HCT116 (cell line): ENCODE measurements at regions not wholly inside any gene's neighbourhood (a gene's known extent, or its start where the extent isn't known, plus 50 kb on each side); places are given as distances from the start of the nearest gene placed in this dataset.

Source experiments
- ATAC-seq: fragments of 200-7000 bp; cut with Tn5 transposase; 2 replicates; pipeline ENCODE4 v1.9.1; 2020; ENCODE audit warnings: mild to moderate bottlenecking, moderate library complexity
- BruUV-seq: library from RNA; stranded (reverse); fragments of 400-500 nt; replicated peaks from 2 replicates; lab custom pipeline; 2021; lab: Mats Ljungman, UMichigan
- CTCF ChIA-PET: fragments of 300-600 bp; sonication (Branson Sonifier 250); formaldehyde crosslinking; loops from one replicate; lab custom pipeline; 2021; ENCODE audit warnings: antibody characterized with exemption; lab: Charles Lee
- POLR2A ChIA-PET: fragments of 300-600, 350-600 bp; sonication (Branson Sonifier 250); formaldehyde crosslinking; loops from one replicate; lab custom pipeline; 2021; ENCODE audit warnings: antibody characterized with exemption; lab: Charles Lee
- RAD21 ChIA-PET, 2 experiments: fragments of 300-600 bp; sonication (Branson Sonifier 250); formaldehyde crosslinking; loops; one replicate each; lab custom pipeline; 2023; ENCODE audit warnings: low total read pairs in 2 of 2; ENCODE audit not compliant: uncharacterized antibody in 2 of 2, unreplicated experiment in 2 of 2, low non-redundant PET in 1 of 2; lab: Charles Lee
- DNase-seq: peaks from one replicate; pipeline ENCODE4 v3.0.0-alpha.2; 2010; ENCODE audit warnings: low read depth, low spot score
- H2AFZ ChIP-seq: fragments of 200-600 bp; shearing (Covaris generic), sonication (generic); 2 replicates; pipeline ENCODE4 v1.6.1; 2017; ENCODE audit warnings: low read depth, mixed run types, mixed read lengths, antibody characterized with exemption, low read length; ENCODE audit not compliant: poor library complexity, severe bottlenecking
- H3K27ac ChIP-seq: 2 replicates; pipeline ENCODE4 v1.5.1; 2012; ENCODE audit warnings: low read depth, low read length
- H3K27me3 ChIP-seq: fragments of 200-600 bp; sonication (generic); 2 replicates; pipeline ENCODE4 v1.6.1; 2016; ENCODE audit warnings: mixed run types, low read length, mixed read lengths; ENCODE audit not compliant: insufficient read depth
- H3K36me3 ChIP-seq, 2 experiments: fragments of 200-500 bp in 1 of 2; fragments of 200-600 bp in 1 of 2; sonication (Bioruptor generic) in 1 of 2; sonication (generic) in 1 of 2; 2 replicates each; pipeline versions ENCODE4 v1.5.1 to v1.6.1; 2014 to 2016; ENCODE audit warnings: low read length in 2 of 2, inconsistent platforms in 1 of 2, mixed read lengths in 1 of 2, mixed run types in 1 of 2; ENCODE audit not compliant: insufficient read depth in 2 of 2, control insufficient read depth in 1 of 2
- H3K4me1 ChIP-seq, 2 experiments: fragments of 200-600 bp in 1 of 2; sonication (generic) in 1 of 2; 2 replicates each; pipeline versions ENCODE4 v1.5.1 to v1.6.1; 2012 to 2017; ENCODE audit warnings: low read length in 2 of 2, inconsistent platforms in 1 of 2, mild to moderate bottlenecking in 1 of 2, mixed read lengths in 1 of 2, mixed run types in 1 of 2, moderate library complexity in 1 of 2; ENCODE audit not compliant: insufficient read depth in 2 of 2, control insufficient read depth in 1 of 2
- H3K4me2 ChIP-seq: fragments of 200-600 bp; sonication (generic); 2 replicates; pipeline ENCODE4 v1.6.1; 2017; ENCODE audit warnings: mixed run types, low read length, mixed read lengths
- H3K4me3 ChIP-seq, 2 experiments: fragments of 200-600 bp in 1 of 2; sonication (generic) in 1 of 2; replicated peaks in 1 of 2; 2 replicates each; pipeline ENCODE4 v1.5.1; 2011 to 2016; ENCODE audit warnings: low read length in 2 of 2, control low read depth in 1 of 2, low read depth in 1 of 2, mild to moderate bottlenecking in 1 of 2, mixed read lengths in 1 of 2, mixed run types in 1 of 2
- H3K79me2 ChIP-seq: fragments of 200-600 bp; sonication (generic); 2 replicates; pipeline ENCODE4 v1.6.1; 2017; ENCODE audit warnings: mild to moderate bottlenecking, mixed run types, low read length, moderate library complexity, mixed read lengths; ENCODE audit not compliant: insufficient read depth
- H3K9ac ChIP-seq: fragments of 200-600 bp; sonication (generic); 2 replicates; pipeline ENCODE4 v1.6.1; 2016; ENCODE audit warnings: low read length, mixed read lengths
- H3K9me2 ChIP-seq: fragments of 200-600 bp; sonication (generic), shearing (Covaris generic); 2 replicates; pipeline ENCODE4 v1.6.1; 2017; ENCODE audit warnings: mixed run types, mild to moderate bottlenecking, moderate library complexity; ENCODE audit not compliant: insufficient read depth
- H3K9me3 ChIP-seq, 2 experiments: fragments of 200-500 bp in 1 of 2; fragments of 200-600 bp in 1 of 2; sonication (Bioruptor generic) in 1 of 2; sonication (generic) in 1 of 2; 2 replicates each; pipeline ENCODE4 v1.6.1; 2014 to 2017; ENCODE audit warnings: low read length in 2 of 2, mixed read lengths in 2 of 2, inconsistent platforms in 1 of 2, low read depth in 1 of 2, mild to moderate bottlenecking in 1 of 2, mixed run types in 1 of 2, moderate library complexity in 1 of 2; ENCODE audit not compliant: control insufficient read depth in 1 of 2, insufficient read depth in 1 of 2
- H4K20me1 ChIP-seq: fragments of 200-600 bp; sonication (generic), shearing (Covaris generic); 2 replicates; pipeline ENCODE4 v1.6.1; 2017; ENCODE audit warnings: mixed run types, mild to moderate bottlenecking, moderate library complexity; ENCODE audit not compliant: insufficient read depth
- CBX3 ChIP-seq: IDR thresholded peaks from 2 replicates; pipeline ENCODE4 v1.6.1; 2012; ENCODE audit warnings: low read depth
- CEBPB ChIP-seq: IDR thresholded peaks from 2 replicates; pipeline ENCODE4 v1.6.1; 2012; ENCODE audit warnings: low read depth
- EZH2phosphoT487 ChIP-seq: fragments of 200-600 bp; IDR thresholded peaks from 2 replicates; pipeline ENCODE4 v1.6.1; 2018; ENCODE audit warnings: antibody characterized with exemption, borderline replicate concordance
- FOSL1 ChIP-seq: IDR thresholded peaks from 2 replicates; pipeline ENCODE4 v1.6.1; 2012; ENCODE audit warnings: low read depth
- JUND ChIP-seq: IDR thresholded peaks from 2 replicates; pipeline ENCODE4 v1.6.1; 2012
- POLR2AphosphoS5 ChIP-seq: IDR thresholded peaks from 2 replicates; pipeline ENCODE4 v1.6.1; 2011; ENCODE audit warnings: mild to moderate bottlenecking, low read depth, low read length, moderate library complexity
- REST ChIP-seq: IDR thresholded peaks from 2 replicates; pipeline ENCODE4 v1.6.1; 2012; ENCODE audit warnings: low read depth
- SIN3A ChIP-seq: IDR thresholded peaks from 2 replicates; pipeline ENCODE4 v1.6.1; 2012; ENCODE audit warnings: low read depth
- SP1 ChIP-seq: IDR thresholded peaks from 2 replicates; pipeline ENCODE4 v1.6.1; 2012; ENCODE audit warnings: low read depth
- YY1 ChIP-seq: IDR thresholded peaks from 2 replicates; pipeline ENCODE4 v1.6.1; 2011; ENCODE audit warnings: low read length, low read depth, moderate library complexity, mild to moderate bottlenecking; ENCODE audit not compliant: insufficient replicate concordance; ENCODE audit errors: extremely low read depth
- ZFX ChIP-seq: fragments of 450-650 bp; IDR thresholded peaks from 2 replicates; pipeline ENCODE4 v1.6.1; 2017
- ZNF274 ChIP-seq: fragments of 200-500 bp; sonication (Bioruptor generic); IDR thresholded peaks from 2 replicates; pipeline ENCODE4 v1.6.1; 2014; ENCODE audit warnings: mild to moderate bottlenecking, low read depth, low read length, inconsistent platforms
- intact Hi-C: fragments of 100-400 bp; cut with micrococcal nuclease; formaldehyde crosslinking; loops from 2 replicates; pipeline ENCODE4 v1.10.0; 2022

DNA sequence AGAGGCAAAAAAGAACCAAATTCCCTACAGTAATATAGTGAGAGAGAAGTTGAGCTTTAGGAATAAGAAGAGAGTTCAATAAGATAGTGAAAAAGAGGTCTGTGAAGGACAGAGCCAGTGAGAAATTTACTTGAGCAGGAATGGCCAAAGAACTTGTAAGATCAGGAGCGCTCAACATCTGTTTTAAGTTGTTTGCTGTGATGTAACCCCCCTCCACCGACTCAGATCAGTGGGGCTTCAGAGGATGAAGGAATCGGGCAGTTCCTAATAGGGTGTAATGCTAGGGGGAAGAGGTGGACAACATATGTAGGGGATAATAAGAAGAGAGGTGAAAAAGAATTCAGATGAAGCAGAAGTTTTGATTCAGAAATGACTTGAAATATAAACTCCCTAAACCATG is 85.3 kb upstream of the FNDC3A start (continued):
- TF ChIP-seq REST (no peak), ZNF274 (no peak), JUND (no peak), POLR2AphosphoS5 (no peak), ZFX (no peak), CEBPB (no peak), CBX3 (no peak), SIN3A (no peak), FOSL1 (no peak), SP1 (no peak)

DNA sequence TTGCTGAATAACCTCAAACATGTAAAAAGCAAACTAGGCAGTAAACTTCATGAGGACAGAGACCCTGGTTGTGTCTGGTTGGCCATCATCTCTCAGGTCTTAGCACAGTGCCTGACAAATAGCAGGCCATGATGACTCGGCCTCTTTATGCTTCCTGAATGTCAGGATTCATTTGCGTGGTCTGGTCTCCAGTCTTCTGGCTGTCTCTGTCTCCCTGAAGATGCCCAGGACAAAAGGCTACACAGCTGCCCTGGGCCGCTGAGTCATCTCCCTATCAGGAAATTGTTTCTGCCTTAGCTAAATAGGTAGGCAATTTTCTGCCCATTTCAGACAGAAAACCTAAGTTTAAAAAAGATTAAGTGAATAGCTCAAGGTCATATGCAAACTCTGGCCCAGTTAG is 84.1 kb upstream of the FNDC3A start:
- RAD21 ChIA-PET = no interaction called here
- H3K4me1 ChIP-seq = peaks cover 4 to 22% of the 10 kb centered on the region in 2 experiments
- no peaks in the 10 kb centered on the region for H3K9me3 ChIP-seq
- POLR2A ChIA-PET = no interaction called here
- H3K9me2 ChIP-seq = no peaks in the 10 kb centered on the region
- H3K79me2 ChIP-seq = no peaks in the 10 kb centered on the region
- no peaks in the 10 kb centered on the region for H3K36me3 ChIP-seq
- intact Hi-C loops = no loop called here
- peak overlapping the region; percentile 59 for H3K4me2 ChIP-seq
- TF ChIP-seq SIN3A (0 out of 2 replicates have a peak, but pooled peaks have one; percentile 24), EZH2phosphoT487 (no peak), JUND (peak; percentile 33), YY1 (no peak), FOSL1 (peak; percentile 59; the same call in 1 of the 2 replicates)
- H2AFZ ChIP-seq = peak overlapping the region; percentile 39
- no peaks in the 10 kb centered on the region for H4K20me1 ChIP-seq
- peak; percentile 75 for ATAC-seq
- no peaks in the 10 kb centered on the region for H3K27me3 ChIP-seq
- CTCF ChIA-PET = no interaction called here
- peak overlapping the region; percentile 23; the same call in 1 of the 2 replicates for H3K27ac ChIP-seq
- no TSS peak for BruUV-seq
- peak overlapping the region; percentile 4; the same call in 1 of the 2 replicates for H3K9ac ChIP-seq
- DNase-seq = peak; percentile 48
- no peak overlapping the region for H3K4me3 ChIP-seq
